ENCODE measurements at regions not wholly inside any gene's neighbourhood (a gene's known extent, or its start where the extent isn't known, plus 50 kb on each side); places are given as distances from the start of the nearest gene placed in this dataset.

DNA sequence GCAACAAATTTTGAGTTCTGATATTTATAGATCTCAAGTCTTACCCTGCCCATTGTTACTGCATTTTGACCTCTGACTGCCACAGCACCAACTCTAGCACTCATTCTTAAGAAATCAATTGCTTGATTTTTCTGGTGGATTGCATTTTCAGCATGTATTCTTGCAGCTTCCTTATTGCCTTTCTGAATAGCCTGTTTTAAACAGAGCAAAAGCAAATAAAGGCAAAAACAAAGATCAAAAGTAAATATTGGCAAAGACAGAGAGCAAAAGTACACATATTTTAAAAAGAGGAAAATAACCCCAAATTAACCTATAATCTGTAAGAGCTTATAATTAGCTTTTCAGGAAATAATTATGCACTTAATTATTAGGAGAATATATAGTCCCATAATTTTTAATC is 129.4 kb upstream of the TENT5D start:
- H3K27me3 ChIP-seq (ENCODE audit: insufficient read depth, insufficient read length) = no peaks in the 10 kb centered on the region
- no peak for DNase-seq (ENCODE audit: low read depth, low spot score)
- no peak overlapping the region for H3K9ac ChIP-seq (ENCODE audit: insufficient read length, low read depth)
- no peaks in the 10 kb centered on the region for H3K9me3 ChIP-seq (ENCODE audit: insufficient read depth, low read length)
- no peak overlapping the region for H3K4me3 ChIP-seq (ENCODE audit: insufficient read length, low read depth)
- TF ChIP-seq SUZ12 (IDR thresholded peaks at IDR 0.05; ENCODE audit: extremely low read depth, insufficient read depth, insufficient read length) = no peak
- no peak for TF ChIP-seq YY1 (IDR thresholded peaks at IDR 0.05; ENCODE audit: insufficient read depth, insufficient read length)
- TF ChIP-seq ZNF274 (IDR thresholded peaks at IDR 0.05; ENCODE audit: low read depth, low read length) = no peak
- H3K4me1 ChIP-seq (ENCODE audit: insufficient read depth, insufficient read length) = no peaks in the 10 kb centered on the region
- no peaks in the 10 kb centered on the region for H3K36me3 ChIP-seq (ENCODE audit: insufficient read depth, insufficient read length, low read length)

DNA sequence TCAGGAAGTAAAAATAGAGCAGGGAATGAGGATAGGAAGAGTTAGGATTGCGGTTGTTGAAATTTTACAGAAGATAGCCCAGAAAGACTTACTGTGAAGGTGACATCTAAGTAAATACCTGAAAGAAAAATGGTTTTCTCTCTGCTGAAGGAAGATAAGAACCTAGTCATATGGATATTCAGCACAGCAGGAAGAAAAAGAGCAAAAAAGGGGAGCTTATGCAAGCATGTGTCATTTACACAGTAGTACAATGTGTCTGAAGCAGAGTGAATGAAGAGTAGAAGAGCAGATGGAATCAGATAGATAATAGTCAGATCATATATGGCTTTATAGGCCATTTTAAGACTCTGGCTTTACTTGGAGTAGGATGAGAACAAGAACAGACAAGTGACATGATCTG is 126.9 kb upstream of the TENT5D start:
- Histone ChIP-seq H3K27me3 (ENCODE audit: insufficient read depth, insufficient read length) (no peaks in the 10 kb centered on the region), H3K4me1 (ENCODE audit: insufficient read depth, insufficient read length) (no peaks in the 10 kb centered on the region), H3K9ac (ENCODE audit: insufficient read length, low read depth) (no peak overlapping the region), H3K9me3 (ENCODE audit: insufficient read depth, low read length) (no peaks in the 10 kb centered on the region), H3K4me3 (ENCODE audit: insufficient read length, low read depth) (no peak overlapping the region), H3K36me3 (ENCODE audit: insufficient read depth, insufficient read length, low read length) (no peaks in the 10 kb centered on the region)
- DNase-seq (ENCODE audit: low read depth, low spot score) = no peak
- TF ChIP-seq YY1 (IDR thresholded peaks at IDR 0.05; ENCODE audit: insufficient read depth, insufficient read length) (no peak), ZNF274 (IDR thresholded peaks at IDR 0.05; ENCODE audit: low read depth, low read length) (no peak), SUZ12 (IDR thresholded peaks at IDR 0.05; ENCODE audit: extremely low read depth, insufficient read depth, insufficient read length) (no peak)

DNA sequence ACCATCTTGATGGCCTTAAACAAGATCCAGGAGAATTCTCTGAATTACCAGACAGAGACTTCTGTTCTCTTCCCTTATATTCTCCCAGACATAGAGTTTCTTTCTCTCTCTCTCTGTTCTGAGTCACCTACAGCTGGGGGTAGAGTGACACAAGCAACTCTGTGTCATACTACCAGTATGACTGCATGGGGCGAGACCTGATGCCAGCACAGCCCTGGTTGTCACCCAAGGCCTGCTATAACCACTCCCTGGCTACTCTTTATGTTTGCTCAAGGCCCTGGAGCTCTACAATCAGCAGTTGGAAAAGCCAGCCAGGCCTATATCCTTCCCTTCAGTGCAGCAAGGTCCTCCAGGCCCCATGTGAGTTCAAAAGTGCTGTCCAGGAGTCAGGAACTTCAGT is 114.2 kb upstream of the TENT5D start:
- DNase-seq (ENCODE audit: low read depth, low spot score) = no peak
- Histone ChIP-seq H3K4me3 (ENCODE audit: insufficient read length, low read depth) (no peak overlapping the region), H3K9ac (ENCODE audit: insufficient read length, low read depth) (no peak overlapping the region), H3K27me3 (ENCODE audit: insufficient read depth, insufficient read length) (no peaks in the 10 kb centered on the region), H3K36me3 (ENCODE audit: insufficient read depth, insufficient read length, low read length) (no peaks in the 10 kb centered on the region), H3K4me1 (ENCODE audit: insufficient read depth, insufficient read length) (no peaks in the 10 kb centered on the region), H3K9me3 (ENCODE audit: insufficient read depth, low read length) (no peaks in the 10 kb centered on the region)
- TF ChIP-seq ZNF274 (IDR thresholded peaks at IDR 0.05; ENCODE audit: low read depth, low read length) (no peak), YY1 (IDR thresholded peaks at IDR 0.05; ENCODE audit: insufficient read depth, insufficient read length) (no peak), SUZ12 (IDR thresholded peaks at IDR 0.05; ENCODE audit: extremely low read depth, insufficient read depth, insufficient read length) (no peak)

DNA sequence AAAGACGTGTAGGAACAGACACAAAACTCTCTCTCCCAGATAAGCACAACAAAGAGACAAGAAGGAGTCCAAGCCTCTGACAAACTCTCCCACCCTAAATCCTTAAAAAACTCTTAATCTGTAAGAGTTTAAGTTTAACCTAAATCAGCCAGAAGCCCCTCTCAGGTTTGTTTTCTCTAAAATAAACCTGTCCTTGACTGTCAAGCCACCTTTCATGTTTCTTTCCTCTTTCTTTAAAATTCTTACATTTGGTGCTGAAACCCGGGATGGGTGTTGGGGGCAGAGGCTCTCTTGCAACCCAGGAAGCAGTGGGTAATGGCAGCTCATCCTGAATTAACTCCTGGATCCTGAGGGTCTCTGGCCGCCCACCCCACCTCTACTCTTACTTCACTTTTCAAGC is 107.8 kb upstream of the TENT5D start:
- TF ChIP-seq SUZ12 (IDR thresholded peaks at IDR 0.05; ENCODE audit: extremely low read depth, insufficient read depth, insufficient read length) (no peak), YY1 (IDR thresholded peaks at IDR 0.05; ENCODE audit: insufficient read depth, insufficient read length) (no peak), ZNF274 (IDR thresholded peaks at IDR 0.05; ENCODE audit: low read depth, low read length) (no peak)
- Histone ChIP-seq H3K27me3 (ENCODE audit: insufficient read depth, insufficient read length) (no peaks in the 10 kb centered on the region), H3K9me3 (ENCODE audit: insufficient read depth, low read length) (peaks cover 16% of the 10 kb centered on the region), H3K4me3 (ENCODE audit: insufficient read length, low read depth) (no peak overlapping the region), H3K4me1 (ENCODE audit: insufficient read depth, insufficient read length) (no peaks in the 10 kb centered on the region), H3K36me3 (ENCODE audit: insufficient read depth, insufficient read length, low read length) (no peaks in the 10 kb centered on the region), H3K9ac (ENCODE audit: insufficient read length, low read depth) (no peak overlapping the region)
- no peak for DNase-seq (ENCODE audit: low read depth, low spot score)

DNA sequence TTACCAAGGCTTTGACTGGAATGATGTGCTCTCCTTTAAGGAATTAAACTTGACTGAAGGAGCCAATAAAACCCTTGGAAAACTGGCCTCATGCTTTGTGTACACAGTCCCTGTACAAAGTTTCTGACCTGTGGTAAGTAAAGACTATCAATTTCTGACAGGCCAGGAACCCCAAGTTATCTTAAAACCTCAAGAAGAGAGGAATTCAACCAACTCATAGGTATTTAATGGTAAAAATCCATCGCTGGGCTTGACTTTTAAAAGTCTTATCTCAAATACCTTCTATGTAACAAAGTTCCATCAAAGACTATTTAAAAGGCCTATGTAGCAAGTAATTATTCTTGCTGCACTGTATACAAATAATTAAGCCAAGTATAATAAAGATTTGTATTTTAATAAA is 103.7 kb upstream of the TENT5D start:
- TF ChIP-seq ZNF274 (IDR thresholded peaks at IDR 0.05; ENCODE audit: low read depth, low read length) = no peak
- TF ChIP-seq SUZ12 (IDR thresholded peaks at IDR 0.05; ENCODE audit: extremely low read depth, insufficient read depth, insufficient read length) = no peak
- TF ChIP-seq YY1 (IDR thresholded peaks at IDR 0.05; ENCODE audit: insufficient read depth, insufficient read length) = no peak
- no peak for DNase-seq (ENCODE audit: low read depth, low spot score)
- H3K9ac ChIP-seq (ENCODE audit: insufficient read length, low read depth) = no peak overlapping the region
- no peak overlapping the region for H3K4me3 ChIP-seq (ENCODE audit: insufficient read length, low read depth)
- peaks cover 16% of the 10 kb centered on the region for H3K9me3 ChIP-seq (ENCODE audit: insufficient read depth, low read length)
- H3K36me3 ChIP-seq (ENCODE audit: insufficient read depth, insufficient read length, low read length) = no peaks in the 10 kb centered on the region
- H3K27me3 ChIP-seq (ENCODE audit: insufficient read depth, insufficient read length) = no peaks in the 10 kb centered on the region
- no peaks in the 10 kb centered on the region for H3K4me1 ChIP-seq (ENCODE audit: insufficient read depth, insufficient read length)

DNA sequence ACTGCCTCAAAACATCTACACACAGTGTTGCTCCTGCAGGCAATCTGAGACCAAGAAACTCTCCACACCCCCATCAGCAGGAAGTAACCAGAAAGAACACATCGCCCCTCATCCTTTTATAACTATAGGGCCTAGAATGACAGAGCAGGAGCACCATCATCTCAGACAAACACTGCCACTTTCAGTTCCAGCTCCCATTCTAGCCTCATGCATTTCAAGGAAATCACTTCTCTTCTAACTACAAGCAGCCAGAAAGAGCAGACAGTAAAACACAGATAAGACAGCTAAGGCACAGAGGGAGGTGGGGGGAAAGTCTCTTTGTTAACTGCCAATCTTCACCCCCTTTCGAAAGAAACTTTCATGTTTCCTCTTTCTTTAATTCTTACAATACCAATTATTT is 102.6 kb upstream of the TENT5D start:
- DNase-seq (ENCODE audit: low read depth, low spot score) = no peak
- H3K27me3 ChIP-seq (ENCODE audit: insufficient read depth, insufficient read length) = no peaks in the 10 kb centered on the region
- peaks cover 14% of the 10 kb centered on the region; the same call in 1 of the 2 replicates for H3K9me3 ChIP-seq (ENCODE audit: insufficient read depth, low read length)

DNA sequence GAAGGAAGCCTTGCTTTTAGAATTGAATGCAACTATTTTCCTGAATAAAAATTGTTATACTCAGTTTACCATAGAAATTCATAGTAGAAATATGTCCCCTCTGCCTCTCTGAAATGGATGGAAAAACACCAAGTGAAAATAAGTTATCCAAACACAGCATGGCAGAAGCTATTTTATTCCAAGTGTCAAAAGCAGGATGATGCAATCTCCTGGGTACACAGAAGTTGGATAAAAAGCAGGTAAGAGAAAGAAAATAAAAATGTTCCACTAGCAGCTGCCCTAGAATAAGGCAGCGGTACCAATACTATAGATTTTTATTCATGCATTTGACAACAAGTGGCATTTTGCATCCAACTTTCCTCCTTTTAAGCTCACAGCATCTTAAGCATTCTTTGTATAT is 89.0 kb upstream of the TENT5D start:
- Histone ChIP-seq H3K36me3 (ENCODE audit: insufficient read depth, insufficient read length, low read length) (no peaks in the 10 kb centered on the region), H3K4me3 (ENCODE audit: insufficient read length, low read depth) (no peak overlapping the region), H3K4me1 (ENCODE audit: insufficient read depth, insufficient read length) (no peaks in the 10 kb centered on the region), H3K27me3 (ENCODE audit: insufficient read depth, insufficient read length) (no peaks in the 10 kb centered on the region), H3K9me3 (ENCODE audit: insufficient read depth, low read length) (no peaks in the 10 kb centered on the region), H3K9ac (ENCODE audit: insufficient read length, low read depth) (no peak overlapping the region)
- TF ChIP-seq ZNF274 (IDR thresholded peaks at IDR 0.05; ENCODE audit: low read depth, low read length) = no peak
- no peak for TF ChIP-seq SUZ12 (IDR thresholded peaks at IDR 0.05; ENCODE audit: extremely low read depth, insufficient read depth, insufficient read length)
- no peak for TF ChIP-seq YY1 (IDR thresholded peaks at IDR 0.05; ENCODE audit: insufficient read depth, insufficient read length)
- no peak for DNase-seq (ENCODE audit: low read depth, low spot score)

More for the DNA sequence above, 102.6 kb upstream of the TENT5D start:
- Histone ChIP-seq H3K4me1 (ENCODE audit: insufficient read depth, insufficient read length) (no peaks in the 10 kb centered on the region), H3K4me3 (ENCODE audit: insufficient read length, low read depth) (no peak overlapping the region), H3K9ac (ENCODE audit: insufficient read length, low read depth) (no peak overlapping the region), H3K36me3 (ENCODE audit: insufficient read depth, insufficient read length, low read length) (no peaks in the 10 kb centered on the region)
- TF ChIP-seq ZNF274 (IDR thresholded peaks at IDR 0.05; ENCODE audit: low read depth, low read length) (no peak), SUZ12 (IDR thresholded peaks at IDR 0.05; ENCODE audit: extremely low read depth, insufficient read depth, insufficient read length) (no peak), YY1 (IDR thresholded peaks at IDR 0.05; ENCODE audit: insufficient read depth, insufficient read length) (no peak)
